Endothelial cell of umbilical vein (primary cell): ENCODE measurements at regions not wholly inside any gene's neighbourhood (a gene's known extent, or its start where the extent isn't known, plus 50 kb on each side); places are given as distances from the start of the nearest gene placed in this dataset.

ENCODE experiments used
- BruUV-seq: library from RNA; stranded (reverse); fragments of 400-500 nt; replicated peaks from 2 replicates; lab custom pipeline; 2021; lab: Mats Ljungman, UMichigan
- CTCF ChIA-PET: fragments of 300-600, 350-600 bp; sonication (Branson Sonifier 250); formaldehyde crosslinking; loops from one replicate; lab custom pipeline; 2021; ENCODE audit warnings: antibody characterized with exemption, inconsistent platforms; lab: Charles Lee
- POLR2A ChIA-PET: fragments of 300-600, 350-600 bp; sonication (Branson Sonifier 250); formaldehyde crosslinking; loops from one replicate; lab custom pipeline; 2021; ENCODE audit warnings: antibody characterized with exemption, inconsistent platforms; lab: Charles Lee
- DNase-seq: peaks from one replicate; pipeline ENCODE4 v3.0.0-alpha.2; 2011; ENCODE audit warnings: low read depth, low spot score
- FAIRE-seq: peaks from 2 replicates; lab custom pipeline; 2011; peaks lifted over from hg19 to GRCh38; lab: Jason Lieb, UNC
- H2AFZ ChIP-seq: 2 replicates; pipeline ENCODE4 v1.6.0; 2012; ENCODE audit warnings: low read depth, low read length, control low read depth, inconsistent platforms
- H3K27ac ChIP-seq: 2 replicates; pipeline ENCODE4 v1.5.1; 2011; ENCODE audit warnings: low read depth, mild to moderate bottlenecking, control low read depth, low read length, moderate library complexity; ENCODE audit not compliant: insufficient read depth
- H3K27me3 ChIP-seq, 2 experiments: 2 replicates each; pipeline versions ENCODE4 v1.6.0 to v1.6.1; 2011; ENCODE audit warnings: low read length in 2 of 2, mixed read lengths in 1 of 2; ENCODE audit not compliant: control insufficient read depth in 2 of 2, insufficient read depth in 2 of 2
- H3K36me3 ChIP-seq, 2 experiments: 2 replicates in 1 of 2; 3 replicates in 1 of 2; pipeline ENCODE4 v1.5.1; 2011; ENCODE audit warnings: low read length in 2 of 2, mild to moderate bottlenecking in 1 of 2, moderate library complexity in 1 of 2; ENCODE audit not compliant: control insufficient read depth in 2 of 2, insufficient read depth in 2 of 2; ENCODE audit errors: extremely low read depth in 1 of 2
- H3K4me1 ChIP-seq: 3 replicates; pipeline ENCODE4 v1.5.1; 2011; ENCODE audit warnings: mild to moderate bottlenecking, low read length; ENCODE audit not compliant: control insufficient read depth, insufficient read depth; ENCODE audit errors: extremely low read depth
- H3K4me2 ChIP-seq: 2 replicates; pipeline ENCODE4 v1.6.1; 2011; ENCODE audit warnings: low read length, control low read depth, mixed read lengths; ENCODE audit not compliant: insufficient read depth
- H3K4me3 ChIP-seq, 3 experiments: fragments of 200-600 bp in 1 of 3; sonication (generic), shearing (Covaris generic) in 1 of 3; replicated peaks in 1 of 3; 2 replicates each; pipeline ENCODE4 v1.5.1; 2011 to 2016; ENCODE audit warnings: control low read depth in 3 of 3, low read length in 3 of 3, mild to moderate bottlenecking in 2 of 3, inconsistent platforms in 1 of 3, low read depth in 1 of 3, moderate library complexity in 1 of 3; ENCODE audit not compliant: insufficient read depth in 1 of 3
- H3K79me2 ChIP-seq: 2 replicates; pipeline ENCODE4 v1.6.0; 2012; ENCODE audit warnings: low read length, inconsistent platforms; ENCODE audit not compliant: control insufficient read depth, insufficient read depth
- H3K9ac ChIP-seq: replicated peaks from 2 replicates; pipeline ENCODE3; 2011; ENCODE audit warnings: low read length, control low read depth; ENCODE audit not compliant: insufficient read depth; ENCODE audit errors: extremely low read depth
- H3K9me1 ChIP-seq: replicated peaks from 3 replicates; pipeline ENCODE4 v1.6.0; 2011; ENCODE audit warnings: mild to moderate bottlenecking, low read length; ENCODE audit not compliant: control insufficient read depth, insufficient read depth; ENCODE audit errors: extremely low read depth
- H3K9me3 ChIP-seq: replicated peaks from 2 replicates; pipeline ENCODE4 v1.5.1; 2012; ENCODE audit warnings: low read length, inconsistent platforms; ENCODE audit not compliant: control insufficient read depth, insufficient read depth
- H4K20me1 ChIP-seq: replicated peaks from 2 replicates; pipeline ENCODE3; 2011; ENCODE audit warnings: mild to moderate bottlenecking, low read length; ENCODE audit not compliant: control insufficient read depth, insufficient read depth; ENCODE audit errors: extremely low read depth
- EZH2 ChIP-seq: IDR thresholded peaks from 2 replicates; pipeline ENCODE4 v1.6.1; 2012; ENCODE audit warnings: borderline replicate concordance, low read depth, mild to moderate bottlenecking, moderate library complexity, low read length, inconsistent platforms; ENCODE audit not compliant: severe bottlenecking
- FOS ChIP-seq: IDR thresholded peaks from 2 replicates; pipeline ENCODE4 v1.6.1; 2011; ENCODE audit warnings: mild to moderate bottlenecking, low read length, moderate library complexity, borderline replicate concordance; ENCODE audit not compliant: insufficient read depth
- GATA2 ChIP-seq: IDR thresholded peaks from 2 replicates; pipeline ENCODE4 v1.7.0; 2011; ENCODE audit warnings: low read depth, mild to moderate bottlenecking, moderate library complexity, mixed read lengths, low read length; ENCODE audit not compliant: insufficient read length, insufficient read depth
- JUN ChIP-seq: IDR thresholded peaks from 2 replicates; pipeline ENCODE4 v1.6.1; 2011; ENCODE audit warnings: borderline replicate concordance, low read depth; ENCODE audit not compliant: insufficient read length, insufficient read depth
- MYC ChIP-seq: IDR thresholded peaks from one replicate; pipeline ENCODE4 v1.6.1; 2011; ENCODE audit warnings: mild to moderate bottlenecking, low read depth, low read length
- POLR2A ChIP-seq: IDR thresholded peaks from 2 replicates; pipeline ENCODE4 v1.6.1; 2012; ENCODE audit warnings: low read depth, mild to moderate bottlenecking, control low read depth, low read length
- POLR2AphosphoS5 ChIP-seq: IDR thresholded peaks from 2 replicates; pipeline ENCODE4 v1.6.1; 2012; ENCODE audit warnings: low read depth, mild to moderate bottlenecking, control low read depth, low read length, moderate library complexity; ENCODE audit not compliant: insufficient read depth
- dilution Hi-C: fragments of 300-500 bp; cut with MboI; formaldehyde crosslinking; loops from one replicate; pipeline ENCODE4 v1.15.0; 2019; ENCODE audit warnings: low sequenced_read_pairs; ENCODE audit not compliant: extremely low pct_ligation_motif_present
- intact Hi-C: fragments of 100-400 bp; cut with micrococcal nuclease; formaldehyde crosslinking; loops from one replicate; pipeline ENCODE4 v1.10.0; 2022
- TF ChIP-seq, protein P1 (sequence below): IDR thresholded peaks from 2 replicates; pipeline ENCODE4 v1.6.1; 2011; ENCODE audit not compliant: insufficient read depth, insufficient read length
- TF ChIP-seq, protein P2 (sequence below), 2 donors: IDR thresholded peaks; 1 replicate in 1 of 2; 2 replicates in 1 of 2; pipeline ENCODE4 v1.5.1; 2011; ENCODE audit warnings: low read length in 2 of 2, mild to moderate bottlenecking in 2 of 2, moderate library complexity in 2 of 2, control low read depth in 1 of 2, inconsistent platforms in 1 of 2, low read depth in 1 of 2; ENCODE audit not compliant: insufficient read depth in 1 of 2; ENCODE audit errors: extremely low read depth in 1 of 2

DNA sequence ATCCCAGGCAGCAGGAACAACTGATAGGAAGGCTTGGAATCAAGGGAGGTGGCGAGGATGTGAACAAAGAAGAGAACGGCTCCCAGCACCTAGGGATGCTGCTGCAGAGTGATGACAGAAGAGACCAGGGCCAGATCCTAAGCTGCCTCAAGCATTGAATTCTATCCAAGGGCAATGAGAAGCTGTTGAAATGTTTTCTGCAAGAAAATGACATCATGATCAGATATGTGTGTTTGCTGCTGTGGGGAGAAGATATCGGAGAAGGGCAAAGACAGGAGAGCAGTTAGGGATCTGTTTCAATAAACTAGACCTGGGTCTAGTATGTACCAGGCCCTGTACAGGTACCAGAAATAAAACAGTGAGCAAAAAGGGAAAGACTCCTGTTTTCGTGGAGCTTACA, 194.7 kb upstream of the RAB4A start:
- intact Hi-C loops = no loop called here
- no peaks in the 10 kb centered on the region for H3K36me3 ChIP-seq
- no peaks in the 10 kb centered on the region for H3K4me1 ChIP-seq
- H3K4me3 ChIP-seq = no peak overlapping the region
- H3K27me3 ChIP-seq = no peaks in the 10 kb centered on the region
- dilution Hi-C loops = no loop called here
- H3K79me2 ChIP-seq = no peaks in the 10 kb centered on the region
- BruUV-seq = no TSS peak
- TF ChIP-seq, protein P1, sequence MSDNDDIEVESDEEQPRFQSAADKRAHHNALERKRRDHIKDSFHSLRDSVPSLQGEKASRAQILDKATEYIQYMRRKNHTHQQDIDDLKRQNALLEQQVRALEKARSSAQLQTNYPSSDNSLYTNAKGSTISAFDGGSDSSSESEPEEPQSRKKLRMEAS = no peak
- H3K27ac ChIP-seq = no peak overlapping the region
- no peak overlapping the region for H3K4me2 ChIP-seq
- POLR2A ChIA-PET = no interaction called here
- no peaks in the 10 kb centered on the region for H3K9me1 ChIP-seq
- H3K9ac ChIP-seq = no peak overlapping the region
- no peaks in the 10 kb centered on the region for H4K20me1 ChIP-seq
- CTCF ChIA-PET = no interaction called here
- H3K9me3 ChIP-seq = no peaks in the 10 kb centered on the region
- no peak overlapping the region for H2AFZ ChIP-seq
- DNase-seq = no peak
- no peak for FAIRE-seq

DNA sequence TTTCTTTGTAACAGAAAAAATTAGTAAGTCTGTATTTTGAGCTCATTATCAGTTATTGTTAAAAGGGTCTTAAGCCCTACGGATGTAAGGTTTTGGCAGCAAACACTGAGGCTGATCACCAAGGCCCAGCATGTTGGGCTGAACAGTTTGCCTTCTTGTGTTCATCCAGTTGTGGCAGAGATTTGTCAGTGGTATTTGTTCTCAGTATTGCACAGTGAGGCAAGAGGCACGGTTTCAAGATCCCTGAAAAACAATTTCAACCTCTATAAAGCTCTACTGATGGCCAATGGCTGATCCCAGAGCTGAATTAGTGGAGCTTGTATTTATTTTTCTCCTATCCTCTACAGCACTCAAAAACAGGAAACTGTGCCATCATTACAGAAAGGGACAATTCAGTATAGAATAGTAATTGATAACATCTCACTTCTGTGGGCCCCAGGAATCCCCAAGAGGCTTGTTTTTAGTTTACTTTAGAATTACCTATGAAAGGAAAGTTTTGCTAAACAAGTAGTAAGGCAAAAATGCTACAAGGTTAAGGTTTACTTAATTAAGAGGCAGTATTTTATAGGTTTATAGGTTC, 191.8 kb upstream of the RAB4A start:
- no TSS peak for BruUV-seq
- Histone ChIP-seq H3K4me1 (no peaks in the 10 kb centered on the region), H3K4me3 (no peak overlapping the region), H3K9ac (no peak overlapping the region), H3K79me2 (no peaks in the 10 kb centered on the region), H3K9me1 (no peaks in the 10 kb centered on the region), H3K4me2 (no peak overlapping the region), H3K27me3 (no peaks in the 10 kb centered on the region), H3K27ac (no peak overlapping the region), H3K36me3 (no peaks in the 10 kb centered on the region), H3K9me3 (no peaks in the 10 kb centered on the region), H2AFZ (no peak overlapping the region), H4K20me1 (no peaks in the 10 kb centered on the region)
- dilution Hi-C loops (no loop called here), intact Hi-C loops (no loop called here)
- TF ChIP-seq MYC (no peak), FOS (no peak), GATA2 (no peak), EZH2 (no peak), POLR2AphosphoS5 (no peak), POLR2A (no peak), JUN (no peak)
- TF ChIP-seq, protein P1 = no peak
- TF ChIP-seq, protein P2, sequence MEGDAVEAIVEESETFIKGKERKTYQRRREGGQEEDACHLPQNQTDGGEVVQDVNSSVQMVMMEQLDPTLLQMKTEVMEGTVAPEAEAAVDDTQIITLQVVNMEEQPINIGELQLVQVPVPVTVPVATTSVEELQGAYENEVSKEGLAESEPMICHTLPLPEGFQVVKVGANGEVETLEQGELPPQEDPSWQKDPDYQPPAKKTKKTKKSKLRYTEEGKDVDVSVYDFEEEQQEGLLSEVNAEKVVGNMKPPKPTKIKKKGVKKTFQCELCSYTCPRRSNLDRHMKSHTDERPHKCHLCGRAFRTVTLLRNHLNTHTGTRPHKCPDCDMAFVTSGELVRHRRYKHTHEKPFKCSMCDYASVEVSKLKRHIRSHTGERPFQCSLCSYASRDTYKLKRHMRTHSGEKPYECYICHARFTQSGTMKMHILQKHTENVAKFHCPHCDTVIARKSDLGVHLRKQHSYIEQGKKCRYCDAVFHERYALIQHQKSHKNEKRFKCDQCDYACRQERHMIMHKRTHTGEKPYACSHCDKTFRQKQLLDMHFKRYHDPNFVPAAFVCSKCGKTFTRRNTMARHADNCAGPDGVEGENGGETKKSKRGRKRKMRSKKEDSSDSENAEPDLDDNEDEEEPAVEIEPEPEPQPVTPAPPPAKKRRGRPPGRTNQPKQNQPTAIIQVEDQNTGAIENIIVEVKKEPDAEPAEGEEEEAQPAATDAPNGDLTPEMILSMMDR (IDR thresholded peaks at IDR 0.05; ENCODE audit: extremely low read depth in 1 of 2, insufficient read depth in 1 of 2, low read depth in 1 of 2, low read length in 2 of 2) = no peak
- ChIA-PET POLR2A (no interaction called here), CTCF (interaction anchor here (1.4 kb wide), 1 partner anchor 30 kb away, joined by 4 read pairs; no protein-coding TSS in a partner anchor)
- DNase-seq (no peak), FAIRE-seq (no peak)
